ENCODE measurements at regions not wholly inside any gene's neighbourhood (a gene's known extent, or its start where the extent isn't known, plus 50 kb on each side); places are given as distances from the start of the nearest gene placed in this dataset.

- TF ChIP-seq CTCF (conservative IDR thresholded peaks at IDR 0.05) (no peak), ZFX (IDR thresholded peaks at IDR 0.05) (no peak)
Observed at GRCh38 chr7:101724957-101725356, 92.5 kb upstream of the CUX1 start.
